HG03378 (cell line): ENCODE measurements at regions not wholly inside any gene's neighbourhood (a gene's known extent, or its start where the extent isn't known, plus 50 kb on each side); places are given as distances from the start of the nearest gene placed in this dataset.

Source experiments
- ATAC-seq: cut with Tn5 transposase; IDR thresholded peaks from one replicate; pipeline ENCODE4 v1.9.1; 2021; ENCODE audit warnings: mild to moderate bottlenecking, moderate library complexity; ENCODE audit not compliant: unreplicated experiment

GRCh38 chr7:47047384-47047783, 534.5 kb downstream of the TNS3 start:
- ATAC-seq, result no peak

GRCh38 chr7:47046949-47047348, 535.0 kb downstream of the TNS3 start:
- no peak for ATAC-seq

- no peak for ATAC-seq
These were observed 536.5 kb downstream of the TNS3 start for GRCh38 chr7:47045207-47046051.

- ATAC-seq, result no peak
These were observed 537.3 kb downstream of the TNS3 start for GRCh38 chr7:47044625-47045024.

GRCh38 chr7:47043304-47043703, 538.6 kb downstream of the TNS3 start:
- no peak for ATAC-seq

- ATAC-seq, result no peak
These were observed 539.2 kb downstream of the TNS3 start for GRCh38 chr7:47042669-47043068.

- ATAC-seq, result no peak
These were observed 541.0 kb downstream of the TNS3 start for GRCh38 chr7:47040795-47041347.

GRCh38 chr7:47039904-47040303, 542.0 kb downstream of the TNS3 start:
- no peak for ATAC-seq

- ATAC-seq, result no peak
These were observed 542.7 kb downstream of the TNS3 start for GRCh38 chr7:47039089-47039648.

- ATAC-seq, result no peak
These were observed 543.3 kb downstream of the TNS3 start for GRCh38 chr7:47038621-47039020.

GRCh38 chr7:47037607-47038006, 544.3 kb downstream of the TNS3 start:
- no peak for ATAC-seq

- ATAC-seq, result no peak
These were observed 545.0 kb downstream of the TNS3 start for GRCh38 chr7:47036909-47037308.

- ATAC-seq, result no peak
These were observed 546.4 kb downstream of the TNS3 start for GRCh38 chr7:47035522-47035921.

GRCh38 chr7:47034180-47034579, 547.7 kb downstream of the TNS3 start:
- no peak for ATAC-seq

- ATAC-seq, result no peak
These were observed 549.4 kb downstream of the TNS3 start for GRCh38 chr7:47032536-47032908.

- no peak for ATAC-seq
These were observed 550.0 kb downstream of the TNS3 start for GRCh38 chr7:47031786-47032535.

- no peak for ATAC-seq
These were observed 553.6 kb downstream of the TNS3 start for GRCh38 chr7:47028284-47028683.

GRCh38 chr7:47027695-47028240, 554.1 kb downstream of the TNS3 start:
- ATAC-seq, result no peak

- no peak for ATAC-seq
These were observed 555.0 kb downstream of the TNS3 start for GRCh38 chr7:47026780-47027361.

GRCh38 chr7:47024991-47025390, 556.9 kb downstream of the TNS3 start:
- ATAC-seq, result no peak

- ATAC-seq, result no peak
These were observed 573.5 kb downstream of the TNS3 start for GRCh38 chr7:47008461-47008860.
